22Rv1 (cell line): ENCODE measurements at regions not wholly inside any gene's neighbourhood (a gene's known extent, or its start where the extent isn't known, plus 50 kb on each side); places are given as distances from the start of the nearest gene placed in this dataset.

Source experiments
- ZFX ChIP-seq: fragments of 450-650 bp; IDR thresholded peaks from 2 replicates; pipeline ENCODE4 v1.6.1; 2017; ENCODE audit warnings: antibody characterized with exemption, borderline replicate concordance
- TF ChIP-seq, protein P1 (sequence below): fragments of 450-650 bp; IDR thresholded peaks from 2 replicates; pipeline ENCODE4 v1.5.1; 2017; ENCODE audit warnings: mild to moderate bottlenecking

DNA sequence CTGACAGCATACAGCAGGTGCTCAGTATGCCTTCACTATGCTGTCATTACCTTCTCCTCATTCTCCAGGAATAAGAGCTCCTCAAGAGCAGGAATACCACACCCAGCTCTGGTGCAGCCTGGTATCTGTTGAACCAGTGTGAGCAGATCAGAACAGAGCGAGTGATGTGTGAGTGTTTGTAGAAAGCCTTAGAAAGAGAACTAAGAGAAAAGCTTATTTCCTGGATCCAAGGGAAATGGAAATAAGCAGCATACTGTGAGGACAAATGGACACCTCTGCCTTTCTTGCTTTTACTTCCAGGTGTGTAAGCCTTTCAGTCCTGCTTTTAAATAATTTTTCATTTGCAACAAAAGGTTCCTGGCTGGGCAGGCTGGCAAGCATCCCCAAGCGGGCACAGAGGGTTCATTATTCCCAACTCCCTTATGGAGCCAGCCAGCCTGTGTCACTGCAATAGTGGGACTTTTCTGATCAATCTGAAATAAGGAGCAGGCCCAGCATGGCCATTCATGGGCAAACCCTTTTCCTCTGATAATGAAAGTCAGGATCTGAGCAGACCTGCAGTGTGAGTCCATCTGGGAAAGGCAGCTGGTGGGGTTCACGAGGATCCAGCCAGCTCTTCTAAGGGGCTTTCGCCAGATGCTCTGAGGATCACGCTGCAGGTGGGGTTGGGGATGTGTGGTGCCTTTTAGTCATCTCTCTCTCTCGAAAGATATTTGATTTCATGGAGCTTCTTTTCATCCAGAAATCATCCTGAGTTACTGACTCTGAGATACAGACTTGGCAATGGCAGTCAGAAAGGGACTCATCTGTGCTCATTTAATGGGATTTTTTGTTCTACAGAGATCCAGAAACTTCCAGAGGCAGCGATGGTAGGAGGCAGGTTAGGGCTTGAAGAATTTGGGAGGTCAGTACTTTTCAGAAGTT lies 594.9 kb upstream of the CFAP20DC start:
- TF ChIP-seq, protein P1, sequence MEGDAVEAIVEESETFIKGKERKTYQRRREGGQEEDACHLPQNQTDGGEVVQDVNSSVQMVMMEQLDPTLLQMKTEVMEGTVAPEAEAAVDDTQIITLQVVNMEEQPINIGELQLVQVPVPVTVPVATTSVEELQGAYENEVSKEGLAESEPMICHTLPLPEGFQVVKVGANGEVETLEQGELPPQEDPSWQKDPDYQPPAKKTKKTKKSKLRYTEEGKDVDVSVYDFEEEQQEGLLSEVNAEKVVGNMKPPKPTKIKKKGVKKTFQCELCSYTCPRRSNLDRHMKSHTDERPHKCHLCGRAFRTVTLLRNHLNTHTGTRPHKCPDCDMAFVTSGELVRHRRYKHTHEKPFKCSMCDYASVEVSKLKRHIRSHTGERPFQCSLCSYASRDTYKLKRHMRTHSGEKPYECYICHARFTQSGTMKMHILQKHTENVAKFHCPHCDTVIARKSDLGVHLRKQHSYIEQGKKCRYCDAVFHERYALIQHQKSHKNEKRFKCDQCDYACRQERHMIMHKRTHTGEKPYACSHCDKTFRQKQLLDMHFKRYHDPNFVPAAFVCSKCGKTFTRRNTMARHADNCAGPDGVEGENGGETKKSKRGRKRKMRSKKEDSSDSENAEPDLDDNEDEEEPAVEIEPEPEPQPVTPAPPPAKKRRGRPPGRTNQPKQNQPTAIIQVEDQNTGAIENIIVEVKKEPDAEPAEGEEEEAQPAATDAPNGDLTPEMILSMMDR, result no peak
- no peak for TF ChIP-seq ZFX
